SU-DHL-6 (cell line): ENCODE measurements at regions not wholly inside any gene's neighbourhood (a gene's known extent, or its start where the extent isn't known, plus 50 kb on each side); places are given as distances from the start of the nearest gene placed in this dataset.

Experiments
- H2AFZ ChIP-seq: fragments of 200-600 bp; sonication (generic); 2 replicates; pipeline ENCODE4 v1.6.1; 2014; ENCODE audit warnings: low read depth, mild to moderate bottlenecking, moderate library complexity, mixed read lengths, antibody characterized with exemption, low read length; ENCODE audit not compliant: severe bottlenecking
- H3F3A ChIP-seq: fragments of 200-600 bp; shearing (Covaris generic); 2 replicates; pipeline ENCODE4 v1.6.0; 2016; ENCODE audit warnings: antibody characterized with exemption, mild to moderate bottlenecking; ENCODE audit not compliant: insufficient read depth
- H3K27ac ChIP-seq: fragments of 200-600 bp; sonication (generic); 2 replicates; pipeline ENCODE4 v1.5.1; 2016; ENCODE audit warnings: low read depth, mild to moderate bottlenecking, low read length, moderate library complexity, mixed read lengths
- H3K27me3 ChIP-seq: fragments of 200-600 bp; sonication (generic), shearing (Covaris generic); 2 replicates; pipeline ENCODE4 v1.6.0; 2014; ENCODE audit warnings: mild to moderate bottlenecking, low read length
- H3K36me3 ChIP-seq: fragments of 200-600 bp; sonication (generic); 2 replicates; pipeline ENCODE4 v1.6.1; 2014; ENCODE audit warnings: mild to moderate bottlenecking, low read length, mixed read lengths
- H3K4me2 ChIP-seq: fragments of 300-600, 200-600 bp; shearing (Covaris generic), sonication (generic); 2 replicates; pipeline ENCODE4 v1.6.0; 2014; ENCODE audit warnings: low read length, low read depth, mild to moderate bottlenecking; ENCODE audit not compliant: poor library complexity, severe bottlenecking
- H3K4me3 ChIP-seq: fragments of 200-600 bp; sonication (generic); 2 replicates; pipeline ENCODE4 v1.5.1; 2014; ENCODE audit warnings: antibody characterized with exemption, low read length, mild to moderate bottlenecking, mixed read lengths; ENCODE audit not compliant: insufficient read depth, poor library complexity, severe bottlenecking
- H3K79me2 ChIP-seq: fragments of 200-600 bp; sonication (generic); 2 replicates; pipeline ENCODE4 v1.6.1; 2014; ENCODE audit warnings: mild to moderate bottlenecking, low read length, moderate library complexity; ENCODE audit not compliant: insufficient read depth
- H3K9ac ChIP-seq: fragments of 200-600 bp; sonication (generic); 2 replicates; pipeline ENCODE4 v1.7.0; 2014; ENCODE audit warnings: mild to moderate bottlenecking, low read length
- H3K9me2 ChIP-seq: fragments of 200-600 bp; sonication (generic); replicated peaks from 2 replicates; pipeline ENCODE4 v1.6.1; 2014; ENCODE audit warnings: low read length; ENCODE audit not compliant: insufficient read depth
- H3K9me3 ChIP-seq: fragments of 200-600 bp; sonication (generic); 2 replicates; pipeline ENCODE4 v1.6.1; 2014; ENCODE audit warnings: low read length, mixed read lengths; ENCODE audit not compliant: insufficient read depth
- H4K20me1 ChIP-seq: fragments of 200-600 bp; sonication (generic); 2 replicates; pipeline ENCODE4 v1.6.1; 2014; ENCODE audit warnings: low read depth, mild to moderate bottlenecking, antibody characterized with exemption, low read length, moderate library complexity, mixed read lengths
- EZH2phosphoT487 ChIP-seq: fragments of 200-600 bp; sonication (generic), shearing (Covaris generic); conservative IDR thresholded peaks from 2 replicates; pipeline ENCODE4 v1.6.1; 2018; ENCODE audit warnings: mild to moderate bottlenecking, antibody characterized with exemption, low read length, moderate library complexity, mixed read lengths
- TF ChIP-seq, protein P1 (sequence below): fragments of 200-600 bp; sonication (generic); IDR thresholded peaks from one replicate; pipeline ENCODE4 v1.5.1; 2017; ENCODE audit warnings: antibody characterized with exemption, mild to moderate bottlenecking, low read length, moderate library complexity; ENCODE audit not compliant: insufficient read depth, poor library complexity, severe bottlenecking

GRCh38 chr1:29634324-29634723, 398.0 kb downstream of the PTPRU start:
- H3K4me3 ChIP-seq, result no peak overlapping the region
- H3K79me2 ChIP-seq, result no peaks in the 10 kb centered on the region
- no peak overlapping the region for H3K27ac ChIP-seq
- no peak overlapping the region for H2AFZ ChIP-seq
- no peaks in the 10 kb centered on the region for H3K9me2 ChIP-seq
- H3K9me3 ChIP-seq, result no peaks in the 10 kb centered on the region
- no peaks in the 10 kb centered on the region for H3F3A ChIP-seq
- TF ChIP-seq, protein P1, sequence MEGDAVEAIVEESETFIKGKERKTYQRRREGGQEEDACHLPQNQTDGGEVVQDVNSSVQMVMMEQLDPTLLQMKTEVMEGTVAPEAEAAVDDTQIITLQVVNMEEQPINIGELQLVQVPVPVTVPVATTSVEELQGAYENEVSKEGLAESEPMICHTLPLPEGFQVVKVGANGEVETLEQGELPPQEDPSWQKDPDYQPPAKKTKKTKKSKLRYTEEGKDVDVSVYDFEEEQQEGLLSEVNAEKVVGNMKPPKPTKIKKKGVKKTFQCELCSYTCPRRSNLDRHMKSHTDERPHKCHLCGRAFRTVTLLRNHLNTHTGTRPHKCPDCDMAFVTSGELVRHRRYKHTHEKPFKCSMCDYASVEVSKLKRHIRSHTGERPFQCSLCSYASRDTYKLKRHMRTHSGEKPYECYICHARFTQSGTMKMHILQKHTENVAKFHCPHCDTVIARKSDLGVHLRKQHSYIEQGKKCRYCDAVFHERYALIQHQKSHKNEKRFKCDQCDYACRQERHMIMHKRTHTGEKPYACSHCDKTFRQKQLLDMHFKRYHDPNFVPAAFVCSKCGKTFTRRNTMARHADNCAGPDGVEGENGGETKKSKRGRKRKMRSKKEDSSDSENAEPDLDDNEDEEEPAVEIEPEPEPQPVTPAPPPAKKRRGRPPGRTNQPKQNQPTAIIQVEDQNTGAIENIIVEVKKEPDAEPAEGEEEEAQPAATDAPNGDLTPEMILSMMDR, result no peak
- TF ChIP-seq EZH2phosphoT487, result no peak
- H4K20me1 ChIP-seq, result no peaks in the 10 kb centered on the region
- no peak overlapping the region for H3K9ac ChIP-seq
- no peak overlapping the region for H3K4me2 ChIP-seq
- H3K36me3 ChIP-seq, result no peaks in the 10 kb centered on the region
- H3K27me3 ChIP-seq, result no peaks in the 10 kb centered on the region

- Histone ChIP-seq H2AFZ (no peak overlapping the region), H3K9ac (no peak overlapping the region), H3K79me2 (no peaks in the 10 kb centered on the region), H3K4me3 (no peak overlapping the region), H3F3A (no peaks in the 10 kb centered on the region), H3K27me3 (no peaks in the 10 kb centered on the region), H3K9me3 (no peaks in the 10 kb centered on the region), H3K27ac (no peak overlapping the region), H3K9me2 (no peaks in the 10 kb centered on the region), H4K20me1 (no peaks in the 10 kb centered on the region), H3K36me3 (no peaks in the 10 kb centered on the region), H3K4me2 (no peak overlapping the region)
- TF ChIP-seq, protein P1, result no peak
- no peak for TF ChIP-seq EZH2phosphoT487
These were observed 397.4 kb downstream of the PTPRU start for GRCh38 chr1:29633771-29634170.

GRCh38 chr1:29632806-29633615, 396.7 kb downstream of the PTPRU start:
- no peak overlapping the region for H3K9ac ChIP-seq
- no peak overlapping the region for H3K27ac ChIP-seq
- H3K9me2 ChIP-seq, result no peaks in the 10 kb centered on the region
- no peak overlapping the region for H3K4me2 ChIP-seq
- H3K4me3 ChIP-seq, result no peak overlapping the region
- H4K20me1 ChIP-seq, result no peaks in the 10 kb centered on the region
- H3K9me3 ChIP-seq, result no peaks in the 10 kb centered on the region
- H3K79me2 ChIP-seq, result no peaks in the 10 kb centered on the region
- no peaks in the 10 kb centered on the region for H3K27me3 ChIP-seq
- H3F3A ChIP-seq, result no peaks in the 10 kb centered on the region
- H2AFZ ChIP-seq, result no peak overlapping the region
- H3K36me3 ChIP-seq, result no peaks in the 10 kb centered on the region
- TF ChIP-seq, protein P1, result no peak
- no peak for TF ChIP-seq EZH2phosphoT487
